Hepatocyte (in vitro differentiated cells): ENCODE measurements at regions not wholly inside any gene's neighbourhood (a gene's known extent, or its start where the extent isn't known, plus 50 kb on each side); places are given as distances from the start of the nearest gene placed in this dataset.

ENCODE experiments used
- CTCF ChIP-seq: fragments of 200-600 bp; sonication (generic); IDR thresholded peaks from 2 replicates; pipeline ENCODE4 v1.5.1; 2016; ENCODE audit warnings: antibody characterized with exemption, mild to moderate bottlenecking; ENCODE audit not compliant: poor library complexity
- EZH2 ChIP-seq: fragments of 200-600 bp; sonication (generic); IDR thresholded peaks from 2 replicates; pipeline ENCODE4 v1.6.1; 2016; ENCODE audit warnings: antibody characterized with exemption, mild to moderate bottlenecking, borderline replicate concordance
- EZH2phosphoT487 ChIP-seq: fragments of 200-600 bp; sonication (generic); IDR thresholded peaks from one replicate; pipeline ENCODE4 v1.6.1; 2018; ENCODE audit warnings: antibody characterized with exemption, mild to moderate bottlenecking, low read depth, moderate library complexity; ENCODE audit not compliant: unreplicated experiment, severe bottlenecking

- TF ChIP-seq CTCF = no peak
- TF ChIP-seq EZH2 = no peak
- no peak for TF ChIP-seq EZH2phosphoT487
Measured at GRCh38 chr11:122423886-122424285, 231.6 kb upstream of the UBASH3B start.
